ENCODE measurements at regions not wholly inside any gene's neighbourhood (a gene's known extent, or its start where the extent isn't known, plus 50 kb on each side); places are given as distances from the start of the nearest gene placed in this dataset.
A peak's percentile ranks its signal among the peaks of the same experiment; 100 is the strongest.
"Not testable (repeated sequence)": the region's sequence is repeated elsewhere in the genome, so short reads cannot be mapped to it uniquely, and the experiment has no call there.

DNA sequence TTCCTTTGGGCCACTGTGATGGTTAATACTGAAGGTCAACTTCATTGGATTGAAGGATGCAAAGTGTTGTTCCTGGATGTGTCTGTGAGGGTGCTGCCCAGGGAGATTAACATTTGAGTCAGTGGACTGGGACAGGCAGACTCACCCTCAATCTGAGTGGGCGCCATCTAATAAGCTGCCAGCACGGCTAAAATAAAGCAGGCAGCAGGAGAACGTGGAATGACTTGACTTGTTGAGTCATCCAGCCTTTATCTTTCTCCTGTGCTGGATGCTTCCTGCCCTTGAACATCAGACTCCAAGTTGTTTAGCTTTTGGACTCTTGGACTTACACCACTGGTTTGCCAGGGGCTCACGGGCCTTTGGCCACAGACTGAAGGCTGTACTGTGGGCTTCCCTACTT lies 1046.9 kb downstream of the TYW1 start:
- DNase-seq (ENCODE audit: extremely low read depth, low read depth) = no peak

DNA sequence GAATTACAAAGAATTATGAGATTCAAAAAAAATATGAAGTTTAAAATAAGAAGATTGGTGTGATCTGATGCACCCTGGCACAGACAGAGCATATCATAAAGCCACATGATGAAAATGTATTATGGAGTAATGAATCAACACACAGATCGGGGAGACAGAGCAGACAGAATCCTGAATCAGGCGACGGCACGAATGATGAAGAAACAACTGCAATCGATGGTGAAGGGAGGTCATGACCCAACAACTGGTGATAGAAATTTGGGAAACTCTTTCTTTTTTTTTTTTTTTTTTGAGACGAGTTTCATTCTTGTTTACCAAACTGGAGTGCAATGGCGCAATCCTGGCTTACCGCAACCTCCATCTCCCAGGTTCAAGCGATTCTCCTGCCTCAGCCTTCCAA lies 1054.0 kb downstream of the TYW1 start:
- no peak for DNase-seq (ENCODE audit: extremely low read depth, low read depth)

DNA sequence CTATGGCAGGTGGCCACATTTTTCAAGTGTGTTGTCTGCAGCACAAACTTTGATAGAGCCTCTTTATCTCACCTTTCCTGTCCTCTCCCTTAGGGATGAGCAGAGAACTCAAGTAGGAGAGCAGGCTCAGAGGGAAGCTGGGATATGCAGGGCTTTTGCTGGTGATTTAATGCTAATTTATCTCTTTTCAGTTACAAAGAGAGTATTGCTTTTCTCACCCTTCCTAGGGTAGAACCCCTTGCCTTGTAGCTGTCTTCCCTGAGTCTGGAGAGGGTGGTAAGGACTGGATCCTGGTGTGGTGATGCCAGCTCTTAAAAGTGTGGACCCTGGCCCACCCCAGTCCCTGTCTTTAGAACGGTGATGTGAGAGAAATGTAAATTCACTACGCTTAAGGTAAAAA lies 1061.4 kb downstream of the TYW1 start:
- no peak for DNase-seq (ENCODE audit: extremely low read depth, low read depth)

DNA sequence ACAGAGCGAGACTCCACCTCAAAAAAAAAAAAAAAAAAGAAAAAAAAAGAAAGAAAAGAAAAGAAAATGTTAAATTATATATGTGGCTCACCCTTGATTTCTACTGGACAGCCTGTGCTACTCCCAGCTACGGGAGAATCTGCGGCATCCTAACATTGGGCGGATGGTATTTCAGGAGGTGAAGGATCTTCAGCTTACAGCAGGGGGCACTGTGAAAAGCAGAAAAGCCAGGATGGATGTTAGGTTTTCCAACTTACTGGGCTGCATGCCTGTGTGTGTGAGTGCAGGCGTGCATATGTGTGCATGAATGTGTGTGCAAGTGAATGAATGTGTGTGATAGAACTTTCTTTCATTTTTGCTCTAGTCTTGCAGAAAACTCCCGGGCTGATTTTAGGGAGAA lies 1066.5 kb downstream of the TYW1 start:
- no peak for DNase-seq (ENCODE audit: extremely low read depth, low read depth)

DNA sequence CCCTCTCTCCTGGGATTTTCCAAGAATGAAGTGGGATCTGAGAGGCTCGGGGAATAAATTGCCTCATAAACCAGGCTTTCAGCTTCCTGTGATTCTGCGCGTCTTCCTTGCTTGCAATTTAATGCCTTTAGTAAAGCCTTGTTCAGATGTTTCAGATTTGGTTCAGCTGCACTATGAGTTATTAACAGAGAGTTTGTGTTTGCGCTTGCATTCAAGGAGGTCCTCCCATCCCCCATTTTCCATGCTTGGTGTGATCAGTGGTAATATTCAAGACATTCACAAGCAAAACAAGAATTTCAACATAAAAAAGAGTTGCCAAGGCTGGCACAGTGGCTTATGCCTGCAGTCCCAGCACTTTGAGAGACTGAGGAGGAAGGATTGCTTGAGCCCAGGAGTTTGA lies 1068.9 kb downstream of the TYW1 start:
- DNase-seq (ENCODE audit: extremely low read depth, low read depth) = no peak

DNA sequence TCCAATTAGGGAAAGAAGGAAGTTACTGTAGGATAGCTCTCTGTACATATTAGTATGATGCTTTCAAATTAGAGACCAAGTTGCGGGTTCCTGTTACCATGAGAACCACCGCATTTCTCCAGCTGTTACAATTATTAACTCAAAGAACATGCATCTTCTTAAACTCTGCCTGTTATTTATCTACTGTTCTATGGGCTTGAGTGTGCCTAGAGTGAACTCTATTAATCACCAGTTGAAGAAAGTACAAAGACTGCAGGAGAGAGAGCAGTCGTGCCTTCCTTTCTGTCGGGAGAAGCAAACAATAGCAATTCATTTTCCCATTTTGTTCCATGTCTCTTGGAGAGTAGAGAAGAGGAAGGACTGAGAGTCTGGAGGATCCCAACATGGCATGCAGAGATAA lies 1071.2 kb downstream of the TYW1 start:
- DNase-seq (ENCODE audit: extremely low read depth, low read depth) = no peak

DNA sequence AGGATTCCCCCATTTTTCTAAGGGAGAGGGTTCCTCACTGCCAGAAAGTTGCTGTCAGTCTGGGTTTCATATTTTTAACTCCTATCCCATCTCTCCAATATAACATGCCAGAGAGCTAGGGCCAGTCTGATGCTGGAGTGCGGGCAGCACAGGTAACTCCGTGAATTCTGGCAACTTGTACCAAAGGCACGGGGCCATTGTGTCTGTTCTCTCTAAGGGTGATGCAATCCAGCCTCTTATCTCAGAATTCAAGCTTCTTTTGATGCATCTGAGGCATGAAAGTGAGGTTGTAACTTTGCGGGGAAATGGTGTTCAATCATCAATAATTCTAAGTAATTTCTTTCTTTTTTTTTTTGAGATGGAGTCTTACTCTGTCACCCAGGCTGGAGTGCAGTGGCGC lies 1074.4 kb downstream of the TYW1 start:
- no peak for DNase-seq (ENCODE audit: extremely low read depth, low read depth)

DNA sequence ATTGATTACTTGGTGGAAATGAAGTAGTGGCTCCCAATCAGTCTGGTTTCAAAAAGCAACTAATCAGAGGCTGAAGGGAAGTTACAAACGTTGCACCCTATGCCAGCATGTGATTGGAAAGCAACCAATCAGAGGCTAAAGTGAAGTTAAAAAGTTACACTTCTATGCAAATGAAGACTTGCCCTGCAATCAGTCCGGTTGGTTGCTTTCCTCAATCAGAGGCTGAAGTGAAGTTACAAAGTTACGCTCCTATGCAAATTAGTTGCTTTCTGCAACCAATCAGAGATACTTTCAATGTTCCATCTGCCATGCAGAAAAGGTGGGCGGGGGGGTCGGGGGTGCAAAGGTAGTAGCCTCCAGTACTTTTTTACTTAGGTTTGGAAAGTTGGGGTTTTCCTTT lies 1077.1 kb downstream of the TYW1 start:
- no peak for DNase-seq (ENCODE audit: extremely low read depth, low read depth)

DNA sequence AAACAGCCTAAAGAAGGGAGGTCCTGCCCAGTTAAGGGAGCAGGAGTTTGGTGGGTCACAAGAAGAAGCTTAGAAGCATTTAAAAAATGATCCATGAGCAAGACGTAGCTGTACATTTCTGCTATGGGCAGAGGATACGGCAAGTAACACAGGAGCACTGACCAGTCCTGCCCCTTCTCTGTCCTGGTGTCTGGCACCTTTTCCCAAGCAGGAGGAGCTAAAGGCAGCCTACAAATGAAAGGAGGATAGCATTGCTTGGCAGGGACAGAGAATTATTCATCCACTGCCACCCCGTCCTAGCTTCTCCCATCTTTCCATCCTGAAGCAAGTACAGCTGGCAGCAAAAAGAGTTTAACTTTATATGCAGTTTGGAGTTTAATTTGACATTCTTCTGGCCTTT lies 1077.6 kb downstream of the TYW1 start:
- no peak for DNase-seq (ENCODE audit: extremely low read depth, low read depth)

DNA sequence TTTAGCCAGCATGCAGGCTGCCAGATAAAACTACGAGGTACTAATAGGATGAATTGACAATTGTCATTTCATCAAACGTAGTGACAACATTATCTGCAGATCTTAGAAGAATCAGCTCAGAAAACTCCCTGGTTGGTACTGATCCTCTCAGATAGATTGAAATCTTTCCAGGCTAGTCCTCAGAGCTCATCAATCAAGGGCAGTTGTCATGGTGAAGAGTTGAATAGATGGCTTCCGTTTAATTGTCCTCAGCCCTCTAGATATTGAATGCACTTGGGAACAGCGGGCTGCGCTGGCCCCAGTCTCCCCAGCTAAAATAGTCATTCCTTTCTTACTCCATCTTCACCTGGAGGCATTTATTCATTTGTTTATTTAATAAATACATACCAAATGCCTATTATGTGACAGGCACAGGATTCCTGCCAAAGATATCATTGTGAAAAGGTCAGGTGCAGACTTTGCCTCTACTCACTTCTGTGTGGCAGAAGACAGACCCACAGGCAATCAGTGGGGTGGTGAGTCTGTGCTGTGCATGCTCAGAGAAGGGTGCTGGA lies 1081.6 kb downstream of the TYW1 start:
- DNase-seq (ENCODE audit: extremely low read depth, low read depth) = peak; percentile 27

DNA sequence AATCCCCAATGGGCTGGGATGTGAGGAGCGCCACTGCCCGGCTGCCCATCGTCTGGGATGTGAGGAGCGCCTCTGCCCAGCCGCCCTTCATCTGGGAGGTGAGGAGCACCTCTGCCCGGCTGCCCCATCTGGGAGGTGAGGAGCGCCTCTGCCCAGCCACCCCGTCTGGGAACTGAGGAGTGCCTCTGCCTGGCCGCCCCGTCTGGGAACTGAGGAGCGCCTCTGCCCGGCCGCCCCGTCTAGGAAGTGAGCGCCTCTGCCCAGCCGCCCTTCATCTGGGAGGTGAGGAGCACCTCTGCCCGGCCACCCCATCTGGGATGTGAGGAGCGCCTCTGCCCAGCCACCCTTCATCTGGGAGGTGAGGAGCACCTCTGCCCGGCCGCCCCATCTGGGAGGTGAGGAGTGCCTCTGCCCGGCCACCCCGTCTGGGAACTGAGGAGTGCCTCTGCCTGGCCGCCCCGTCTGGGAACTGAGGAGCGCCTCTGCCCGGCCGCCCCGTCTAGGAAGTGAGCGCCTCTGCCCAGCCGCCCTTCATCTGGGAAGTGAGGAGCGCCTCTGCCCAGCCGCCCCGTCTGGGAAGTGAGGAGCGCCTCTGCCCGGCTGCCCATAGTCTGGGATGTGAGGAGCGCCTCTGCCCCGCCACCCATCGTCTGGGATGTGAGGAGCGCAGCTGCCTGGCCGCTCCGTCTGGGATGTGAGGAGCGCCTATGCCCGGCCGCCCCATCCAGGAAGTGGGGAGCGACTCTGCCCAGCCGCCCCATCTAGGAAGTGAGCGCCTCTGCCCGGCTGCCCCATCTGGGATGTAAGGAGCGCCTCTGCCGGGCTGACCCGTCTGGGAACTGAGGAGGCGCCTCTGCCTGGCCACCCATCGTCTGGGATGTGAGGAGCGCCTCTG lies 1085.7 kb downstream of the TYW1 start:
- DNase-seq (ENCODE audit: extremely low read depth, low read depth) = not testable (repeated sequence)

DNA sequence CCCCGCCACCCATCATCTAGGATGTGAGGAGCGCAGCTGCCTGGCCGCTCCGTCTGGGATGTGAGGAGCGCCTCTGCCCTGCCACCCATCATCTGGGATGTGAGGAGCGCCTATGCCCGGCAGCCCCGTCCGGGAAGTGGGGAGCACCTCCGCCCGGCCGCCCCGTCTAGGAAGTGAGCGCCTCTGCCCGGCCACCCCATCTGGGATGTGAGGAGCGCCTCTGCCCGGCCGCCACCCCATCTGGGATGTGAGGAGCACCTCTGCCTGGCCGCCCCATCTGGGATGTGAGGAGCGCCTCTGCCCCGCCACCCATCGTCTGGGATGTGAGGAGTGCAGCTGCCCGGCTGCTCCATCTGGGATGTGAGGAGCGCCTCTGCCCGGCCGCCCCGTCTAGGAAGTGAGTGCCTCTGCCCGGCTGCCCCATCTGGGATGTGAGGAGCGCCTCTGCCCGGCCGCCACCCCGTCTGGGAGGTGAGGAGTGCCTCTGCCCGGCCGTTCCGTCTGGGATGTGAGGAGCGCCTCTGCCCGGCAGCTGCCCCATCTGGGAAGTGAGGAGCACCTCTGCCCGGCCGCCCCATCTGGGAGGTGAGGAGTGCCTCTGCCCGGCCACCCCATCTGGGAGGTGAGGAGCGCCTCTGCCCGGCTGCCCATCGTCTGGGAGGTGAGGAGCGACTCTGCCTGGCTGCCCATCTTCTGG lies 1086.5 kb downstream of the TYW1 start:
- not testable (repeated sequence) for DNase-seq (ENCODE audit: extremely low read depth, low read depth)

DNA sequence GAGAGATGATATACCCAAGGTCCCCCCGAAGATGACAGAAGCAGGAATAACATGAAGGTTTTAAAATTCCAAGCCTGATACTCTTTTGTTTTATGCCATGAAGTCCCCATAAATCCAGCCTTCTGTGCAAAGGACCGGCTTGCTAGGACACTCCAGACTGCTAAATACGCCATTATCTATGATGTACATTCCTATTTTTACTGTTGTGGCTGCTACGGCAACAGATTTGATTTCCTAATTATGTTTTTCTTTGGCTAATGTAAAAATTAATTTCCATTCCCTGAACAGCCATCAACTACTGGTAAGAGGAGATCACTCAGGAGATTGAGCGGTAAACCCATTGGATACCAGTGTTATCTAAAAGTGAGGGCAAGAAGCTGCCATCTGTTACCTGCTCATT lies 1090.8 kb downstream of the TYW1 start:
- DNase-seq (ENCODE audit: extremely low read depth, low read depth) = no peak

DNA sequence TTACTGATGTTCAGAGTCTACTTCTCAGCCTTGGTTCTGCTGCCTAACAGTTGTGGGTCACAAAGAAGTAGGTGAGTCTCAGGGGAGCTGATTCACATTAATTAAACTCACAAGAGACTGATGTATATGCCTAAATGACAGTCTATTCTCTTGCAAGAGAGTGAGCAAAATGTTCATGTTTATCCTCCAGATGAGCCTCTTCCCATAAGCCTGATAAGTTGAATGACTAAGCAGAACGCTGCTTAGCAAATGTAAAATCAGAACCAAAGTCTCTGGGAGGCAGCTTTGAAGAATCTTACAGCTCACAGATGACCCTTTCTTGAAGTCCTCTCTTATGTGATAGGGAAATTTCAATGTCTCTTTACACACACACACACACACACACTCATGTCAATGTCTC lies 1092.2 kb downstream of the TYW1 start:
- DNase-seq (ENCODE audit: extremely low read depth, low read depth) = no peak

DNA sequence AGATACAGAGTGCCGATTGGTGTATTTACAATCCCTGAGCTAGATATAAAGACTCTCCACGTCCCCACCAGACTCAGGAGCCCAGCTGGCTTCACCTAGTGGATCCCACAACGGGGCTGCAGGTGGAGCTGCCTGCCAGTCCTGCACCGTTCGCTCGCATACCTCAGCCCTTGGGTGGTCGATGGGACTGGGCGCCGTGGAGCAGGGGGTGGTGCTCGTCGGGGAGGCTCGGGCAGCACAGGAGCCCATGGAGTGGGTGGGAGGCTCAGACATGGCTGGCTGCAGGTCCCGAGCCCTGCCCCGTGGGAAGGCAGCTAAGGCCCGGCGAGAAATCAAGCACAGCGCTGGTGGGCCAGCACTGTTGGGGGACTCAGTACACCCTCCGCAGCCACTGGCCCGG lies 1093.6 kb downstream of the TYW1 start:
- DNase-seq (ENCODE audit: extremely low read depth, low read depth) = not testable (repeated sequence)

DNA sequence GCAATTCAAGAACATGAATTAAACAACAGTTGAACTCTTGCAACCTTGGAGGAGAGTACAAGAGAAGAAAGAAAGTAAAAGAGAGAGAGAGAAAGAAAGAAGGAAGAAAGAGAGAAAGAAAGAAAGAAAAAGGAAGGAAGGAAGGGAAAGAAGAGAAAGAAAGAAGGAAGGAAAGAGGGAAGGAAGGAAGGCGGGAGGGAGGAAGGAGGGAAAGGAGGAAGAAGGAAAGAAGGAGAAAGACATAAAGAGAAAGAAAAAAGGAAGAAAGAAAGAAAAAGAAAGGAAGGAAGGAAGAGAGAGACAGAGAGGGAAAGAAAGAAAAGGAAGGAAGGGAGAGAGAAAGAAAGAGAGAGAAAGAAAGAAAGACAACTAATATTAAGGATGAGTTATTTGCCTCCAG lies 1106.7 kb downstream of the TYW1 start:
- DNase-seq (ENCODE audit: extremely low read depth, low read depth) = no peak

DNA sequence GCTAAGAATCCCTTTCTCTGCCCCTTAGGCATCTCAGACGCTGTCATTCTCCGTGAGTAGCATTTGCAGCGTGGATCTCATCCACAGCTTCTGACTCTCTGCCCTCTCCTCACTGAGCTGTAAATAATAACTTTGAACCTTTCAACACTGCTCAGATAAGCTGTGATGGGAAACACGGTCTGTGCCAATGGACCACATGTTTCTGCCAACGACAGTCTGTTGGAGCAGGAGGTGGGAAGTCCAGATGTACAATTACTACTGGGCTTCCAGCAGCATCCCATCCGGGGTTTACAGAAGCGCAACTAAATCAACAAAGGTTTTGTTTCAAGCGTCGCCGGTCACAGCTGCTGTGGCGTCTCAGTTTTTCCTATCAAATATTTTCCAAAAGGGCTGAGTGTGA lies 1110.6 kb downstream of the TYW1 start:
- DNase-seq (ENCODE audit: extremely low read depth, low read depth) = no peak

DNA sequence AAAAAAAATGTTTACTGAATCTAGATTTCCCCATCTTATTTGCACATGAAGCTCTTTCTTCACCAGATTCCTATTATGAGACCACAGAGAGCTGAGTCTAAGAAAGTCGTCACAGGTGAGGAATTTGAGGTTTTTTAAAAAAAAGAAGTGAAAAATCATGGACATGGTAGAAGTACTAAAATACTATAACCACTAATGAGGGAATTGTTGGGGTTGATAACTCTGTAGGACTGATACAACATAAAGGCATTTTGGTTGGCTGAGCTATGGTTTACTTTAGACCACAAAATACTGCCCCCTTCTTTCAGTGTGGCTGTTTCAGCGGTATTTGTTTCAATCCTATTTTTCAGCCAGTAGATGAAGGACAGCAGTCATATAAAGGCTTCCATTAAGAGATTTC lies 1111.3 kb downstream of the TYW1 start:
- DNase-seq (ENCODE audit: extremely low read depth, low read depth) = no peak

DNA sequence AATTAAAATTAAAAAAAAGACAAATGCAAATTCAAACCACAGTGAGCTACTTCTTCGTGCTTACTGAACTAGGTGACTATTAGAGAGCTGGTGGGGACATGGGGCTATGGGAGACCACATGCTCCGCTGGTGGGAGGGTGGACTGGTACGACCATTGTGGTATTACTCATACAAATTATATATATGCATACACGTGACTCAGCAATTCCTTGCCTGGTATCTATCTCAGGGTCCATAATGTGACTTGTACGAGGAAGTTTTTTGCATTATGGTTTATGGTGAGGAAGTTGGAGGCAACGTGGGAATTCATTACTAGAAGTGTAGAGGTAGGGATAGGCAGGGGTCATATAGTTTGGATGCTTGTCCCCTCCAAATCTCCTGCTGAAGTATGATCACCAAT lies 1112.7 kb downstream of the TYW1 start:
- no peak for DNase-seq (ENCODE audit: extremely low read depth, low read depth)

DNA sequence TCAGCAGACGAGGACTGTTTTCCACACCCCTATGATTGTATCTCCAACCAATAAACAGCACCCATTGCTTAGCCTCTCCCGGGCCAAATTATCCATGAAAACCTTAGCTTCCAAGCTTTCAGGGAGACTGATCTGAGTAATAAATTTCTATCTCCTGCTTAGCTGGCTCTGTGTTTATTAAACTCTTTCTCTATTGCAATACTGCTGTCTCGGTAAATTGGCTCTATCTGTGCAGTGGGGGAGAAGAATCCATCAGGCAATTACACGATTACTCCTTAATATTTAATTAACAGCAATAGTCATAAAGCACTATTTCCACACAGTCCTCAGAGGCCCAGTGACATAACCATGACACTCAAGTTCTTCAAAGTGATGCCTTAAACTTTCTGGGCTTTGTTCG lies 1122.8 kb downstream of the TYW1 start:
- DNase-seq (ENCODE audit: extremely low read depth, low read depth) = no peak

DNA sequence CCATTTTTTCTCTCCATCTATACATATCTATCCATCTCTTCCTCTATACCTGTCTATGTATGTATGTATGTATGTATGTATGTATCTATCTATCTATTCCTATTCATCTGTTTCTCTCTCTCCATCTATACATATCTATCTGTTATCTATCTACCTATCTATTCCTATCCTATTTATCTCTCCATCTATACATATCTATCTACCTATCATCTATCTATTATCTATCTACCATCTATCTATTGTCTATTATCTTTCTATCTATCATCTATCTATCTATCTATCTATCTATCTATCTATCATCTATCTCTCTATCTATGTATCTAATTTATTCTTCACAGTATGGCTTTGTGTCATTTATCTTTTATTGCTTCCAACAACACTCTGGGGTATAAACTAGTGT lies 1124.4 kb downstream of the TYW1 start:
- DNase-seq (ENCODE audit: extremely low read depth, low read depth) = no peak

DNA sequence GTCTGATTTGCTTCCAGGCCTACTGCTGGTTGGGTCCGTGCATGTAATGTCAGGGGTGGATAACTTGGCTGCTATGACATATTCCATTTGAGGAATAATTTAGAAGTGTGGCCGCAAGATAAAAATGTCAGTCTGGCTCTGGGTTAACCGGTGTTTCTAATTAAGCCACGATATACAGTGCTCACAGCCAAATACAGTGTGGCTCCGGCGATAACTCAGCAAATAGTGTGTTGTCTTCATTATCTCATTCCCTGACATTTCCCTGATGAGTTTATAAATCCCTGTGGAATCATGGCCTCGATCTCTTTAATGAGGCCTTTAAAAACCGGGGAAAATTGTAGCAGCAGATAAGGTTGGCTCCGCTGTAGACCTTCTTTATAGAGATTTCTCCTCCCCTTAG lies 1125.0 kb downstream of the TYW1 start:
- no peak for DNase-seq (ENCODE audit: extremely low read depth, low read depth)

Measured in NCI-H460 (cell line).